ENCODE measurements at regions not wholly inside any gene's neighbourhood (a gene's known extent, or its start where the extent isn't known, plus 50 kb on each side); places are given as distances from the start of the nearest gene placed in this dataset.

- no peak for TF ChIP-seq CHD2 (IDR thresholded peaks at IDR 0.05; ENCODE audit: low read length)
- no peak for TF ChIP-seq BRCA1 (IDR thresholded peaks at IDR 0.05; ENCODE audit: low read depth, low read length)
- no peak for TF ChIP-seq NRF1 (IDR thresholded peaks at IDR 0.05; ENCODE audit: low read depth, low read length)
- no peak for TF ChIP-seq MAX (IDR thresholded peaks at IDR 0.05)
- TF ChIP-seq SIN3A (conservative IDR thresholded peaks at IDR 0.05 in 1 of 2, IDR thresholded peaks at IDR 0.05 in 1 of 2; ENCODE audit: low read depth in 1 of 2, low read length in 2 of 2), result no peak
- no peak for TF ChIP-seq YY1 (IDR thresholded peaks at IDR 0.05; ENCODE audit: low read depth, low read length)
- TF ChIP-seq CTCF (IDR thresholded peaks at IDR 0.05; ENCODE audit: control extremely low read depth in 1 of 3, insufficient read depth in 1 of 3, low read depth in 1 of 3, low read length in 3 of 3), result no peak
- no peak for TF ChIP-seq NANOG (IDR thresholded peaks at IDR 0.05; ENCODE audit: insufficient read depth, low read depth, low read length, poor library complexity, severe bottlenecking)
Observed at GRCh38 chr10:118967160-118967559, 62.4 kb upstream of the NANOS1 start.

Data from H1 (cell line).